Activated T-helper 17 cell treated with anti-CD3 and anti-CD28 coated beads, Interleukin-2, amount 50 U/mL, for 72 hours (primary cell): ENCODE measurements at regions not wholly inside any gene's neighbourhood (a gene's known extent, or its start where the extent isn't known, plus 50 kb on each side); places are given as distances from the start of the nearest gene placed in this dataset.

Experiments
- ATAC-seq: fragments of 150-1000 bp; cut with Tn5 transposase; replicated peaks from 2 replicates; pipeline ENCODE4 v1.10.0; 2021; ENCODE audit warnings: mild to moderate bottlenecking, moderate library complexity
- H3K27ac Mint-ChIP-seq: one replicate; pipeline ENCODE4 v1.8.0; 2022; ENCODE audit warnings: mixed read lengths
- H3K27me3 Mint-ChIP-seq: one replicate; pipeline ENCODE4 v1.8.0; 2022; ENCODE audit warnings: mixed read lengths
- H3K36me3 Mint-ChIP-seq: one replicate; pipeline ENCODE4 v1.8.0; 2022; ENCODE audit warnings: low read depth, mild to moderate bottlenecking, mixed read lengths
- H3K4me1 Mint-ChIP-seq: one replicate; pipeline ENCODE4 v1.8.0; 2022; ENCODE audit warnings: mixed read lengths
- H3K4me3 Mint-ChIP-seq: one replicate; pipeline ENCODE4 v1.8.0; 2022; ENCODE audit warnings: mild to moderate bottlenecking, mixed read lengths
- H3K9me3 Mint-ChIP-seq: one replicate; pipeline ENCODE4 v1.8.0; 2022; ENCODE audit warnings: mixed read lengths

GRCh38 chr4:10278071-10278470 lies 161.5 kb upstream of the WDR1 start:
- no peaks in the 10 kb centered on the region for H3K9me3 Mint-ChIP-seq
- no peak for ATAC-seq
- H3K27me3 Mint-ChIP-seq: no peaks in the 10 kb centered on the region
- H3K4me1 Mint-ChIP-seq: peaks cover 2% of the 10 kb centered on the region
- no peaks in the 10 kb centered on the region for H3K36me3 Mint-ChIP-seq
- no peak overlapping the region for H3K4me3 Mint-ChIP-seq
- no peak overlapping the region for H3K27ac Mint-ChIP-seq

GRCh38 chr4:10276152-10276551 lies 159.6 kb upstream of the WDR1 start:
- Mint-ChIP-seq H3K4me3 (no peak overlapping the region), H3K4me1 (peaks cover 6% of the 10 kb centered on the region), H3K27me3 (no peaks in the 10 kb centered on the region), H3K36me3 (no peaks in the 10 kb centered on the region), H3K27ac (peak overlapping the region; percentile 38), H3K9me3 (no peaks in the 10 kb centered on the region)
- ATAC-seq: peak; percentile 73

- Mint-ChIP-seq H3K27ac (no peak overlapping the region), H3K4me1 (peaks cover 6% of the 10 kb centered on the region), H3K9me3 (no peaks in the 10 kb centered on the region), H3K36me3 (no peaks in the 10 kb centered on the region), H3K27me3 (no peaks in the 10 kb centered on the region), H3K4me3 (no peak overlapping the region)
- peak; percentile 55 for ATAC-seq
Measured at GRCh38 chr4:10275696-10276095, 159.1 kb upstream of the WDR1 start.

DNA sequence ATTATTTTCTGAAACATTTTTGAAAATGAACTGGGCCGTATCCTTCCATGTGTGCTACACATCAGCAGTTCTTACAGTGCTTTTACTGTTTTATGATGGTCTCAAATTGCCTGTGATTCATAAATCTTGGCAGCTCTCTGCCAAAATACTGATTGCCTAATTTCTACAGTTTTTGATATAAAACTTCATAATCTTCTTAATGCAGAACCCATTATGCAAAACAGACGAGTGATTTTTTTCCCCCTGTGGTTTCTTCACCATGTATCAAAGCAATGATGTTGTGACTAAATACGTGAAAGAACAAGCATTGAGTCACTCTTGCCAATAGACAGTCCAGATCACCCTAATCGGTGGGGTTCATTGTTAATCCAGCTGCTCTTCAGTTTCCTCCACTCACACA lies 156.4 kb upstream of the WDR1 start:
- ATAC-seq: peak; percentile 62
- Mint-ChIP-seq H3K4me3 (no peak overlapping the region), H3K4me1 (peaks cover 6% of the 10 kb centered on the region), H3K36me3 (no peaks in the 10 kb centered on the region), H3K27ac (no peak overlapping the region), H3K9me3 (no peaks in the 10 kb centered on the region), H3K27me3 (no peaks in the 10 kb centered on the region)

DNA sequence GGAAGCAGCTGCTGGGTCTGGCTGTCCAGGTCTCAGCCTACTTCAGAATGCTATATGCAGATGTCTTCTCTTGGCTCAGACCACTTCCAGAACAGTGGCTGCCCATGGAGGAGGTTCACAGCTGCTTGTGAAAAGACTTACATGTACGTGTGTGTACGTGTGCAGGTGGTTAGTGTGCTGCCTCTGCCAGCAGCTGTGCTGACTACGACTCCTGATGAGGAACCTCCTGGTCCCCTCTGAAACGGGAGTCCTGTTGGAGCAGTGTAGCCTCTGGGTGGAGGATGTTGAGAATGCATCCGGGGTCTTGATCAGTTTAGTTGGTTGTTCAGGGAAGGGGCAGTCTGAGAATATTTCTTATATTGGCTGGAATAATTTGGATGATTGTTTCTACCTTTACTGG lies 155.9 kb upstream of the WDR1 start:
- Mint-ChIP-seq H3K36me3 (no peaks in the 10 kb centered on the region), H3K4me1 (peaks cover 6% of the 10 kb centered on the region), H3K4me3 (no peak overlapping the region), H3K27me3 (no peaks in the 10 kb centered on the region), H3K27ac (no peak overlapping the region), H3K9me3 (no peaks in the 10 kb centered on the region)
- ATAC-seq: no peak

DNA sequence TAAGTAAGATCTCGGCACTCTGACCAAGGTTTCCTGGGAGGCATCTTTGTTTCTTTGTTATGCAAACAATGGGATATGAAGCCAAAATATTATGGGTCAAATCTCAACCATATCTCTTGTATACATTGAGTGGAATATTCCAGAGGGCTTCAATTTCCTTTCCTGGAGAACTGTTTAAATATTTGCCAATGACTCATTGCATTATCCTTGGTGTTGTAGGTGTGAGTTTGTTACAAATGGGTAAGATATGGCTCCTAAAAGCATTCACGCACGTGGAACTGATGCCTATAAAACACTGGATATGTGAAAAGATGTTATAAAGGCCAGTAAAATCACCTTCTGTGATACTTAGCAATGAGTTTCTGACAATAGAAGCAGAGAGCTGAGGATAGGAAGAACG lies 150.5 kb upstream of the WDR1 start:
- no peak for ATAC-seq
- Mint-ChIP-seq H3K27me3 (no peaks in the 10 kb centered on the region), H3K36me3 (no peaks in the 10 kb centered on the region), H3K27ac (no peak overlapping the region), H3K4me3 (no peak overlapping the region), H3K4me1 (no peaks in the 10 kb centered on the region), H3K9me3 (no peaks in the 10 kb centered on the region)

DNA sequence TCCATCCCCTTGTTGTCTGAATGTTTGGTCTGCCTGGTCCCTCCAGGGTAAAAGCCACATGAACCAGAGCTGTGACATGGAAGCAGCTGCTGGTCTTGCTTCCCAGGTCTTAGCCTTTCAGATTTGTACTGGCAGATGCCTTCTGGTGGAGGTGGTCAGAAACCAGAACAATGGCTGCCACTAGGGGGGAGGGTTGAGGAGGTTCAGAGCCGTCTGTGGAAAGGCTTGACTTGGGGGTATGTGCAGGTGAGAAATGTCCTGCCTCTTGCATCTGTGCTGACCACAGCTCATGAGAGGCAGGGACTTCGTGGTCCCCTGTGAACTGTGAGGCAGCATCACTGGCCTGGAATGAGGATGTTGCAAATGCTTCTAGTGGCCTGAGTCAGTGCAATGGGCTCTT lies 144.2 kb upstream of the WDR1 start:
- Mint-ChIP-seq H3K27ac (no peak overlapping the region), H3K4me3 (no peak overlapping the region), H3K36me3 (no peaks in the 10 kb centered on the region), H3K4me1 (no peaks in the 10 kb centered on the region), H3K27me3 (no peaks in the 10 kb centered on the region), H3K9me3 (no peaks in the 10 kb centered on the region)
- no peak for ATAC-seq

- H3K4me3 Mint-ChIP-seq: no peak overlapping the region
- no peaks in the 10 kb centered on the region for H3K9me3 Mint-ChIP-seq
- H3K36me3 Mint-ChIP-seq: no peaks in the 10 kb centered on the region
- H3K27me3 Mint-ChIP-seq: no peaks in the 10 kb centered on the region
- no peak for ATAC-seq
- H3K27ac Mint-ChIP-seq: no peak overlapping the region
- no peaks in the 10 kb centered on the region for H3K4me1 Mint-ChIP-seq
Measured at GRCh38 chr4:10259976-10260375, 143.4 kb upstream of the WDR1 start.

DNA sequence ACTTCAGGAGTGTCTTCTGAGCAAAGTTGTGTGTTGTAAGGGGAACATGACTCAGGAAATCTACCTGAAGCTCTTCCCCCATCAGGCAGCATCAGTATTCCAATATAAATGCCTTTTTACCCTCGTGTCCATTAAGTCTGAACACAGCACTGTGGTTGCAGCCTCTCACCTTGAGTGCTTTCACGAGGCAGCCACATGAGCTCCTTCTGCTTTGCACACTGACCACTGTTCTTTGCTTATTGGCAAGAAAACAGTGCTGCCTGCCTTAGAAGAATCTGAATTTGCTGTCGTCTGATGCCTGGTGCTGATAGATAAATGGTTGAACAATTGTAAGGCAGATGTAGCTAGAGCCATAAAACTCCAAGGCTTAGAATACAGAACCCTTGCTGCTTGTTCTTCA lies 139.6 kb upstream of the WDR1 start:
- Mint-ChIP-seq H3K4me1 (no peaks in the 10 kb centered on the region), H3K36me3 (no peaks in the 10 kb centered on the region), H3K9me3 (no peaks in the 10 kb centered on the region), H3K27ac (no peak overlapping the region), H3K4me3 (no peak overlapping the region), H3K27me3 (no peaks in the 10 kb centered on the region)
- ATAC-seq: no peak

DNA sequence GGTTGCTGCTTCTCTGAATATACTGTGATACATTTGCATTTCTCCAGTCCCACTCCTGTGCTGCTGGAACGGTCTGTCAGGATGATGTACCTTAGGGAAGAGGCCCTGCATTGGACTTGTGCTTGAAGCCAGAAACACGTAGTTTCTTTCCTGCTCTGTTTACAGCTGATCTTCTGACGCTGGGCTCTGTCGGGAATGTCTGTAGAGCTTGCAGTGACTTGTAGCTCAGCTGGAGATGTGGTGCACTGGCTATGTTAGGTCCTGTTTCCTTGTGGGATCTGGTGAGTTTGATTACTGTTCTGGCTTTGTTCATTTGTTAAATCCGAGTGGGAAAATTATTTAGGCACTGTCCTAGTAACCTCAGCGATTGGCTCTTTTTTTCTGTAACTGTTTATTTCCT lies 137.2 kb upstream of the WDR1 start:
- H3K27me3 Mint-ChIP-seq: no peaks in the 10 kb centered on the region
- no peak for ATAC-seq
- H3K36me3 Mint-ChIP-seq: no peaks in the 10 kb centered on the region
- no peaks in the 10 kb centered on the region for H3K4me1 Mint-ChIP-seq
- H3K27ac Mint-ChIP-seq: no peak overlapping the region
- H3K9me3 Mint-ChIP-seq: no peaks in the 10 kb centered on the region
- no peak overlapping the region for H3K4me3 Mint-ChIP-seq

GRCh38 chr4:10245751-10246150 lies 129.2 kb upstream of the WDR1 start:
- H3K4me1 Mint-ChIP-seq: no peaks in the 10 kb centered on the region
- H3K27me3 Mint-ChIP-seq: peaks cover 5% of the 10 kb centered on the region
- no peak for ATAC-seq
- H3K27ac Mint-ChIP-seq: no peak overlapping the region
- no peak overlapping the region for H3K4me3 Mint-ChIP-seq
- no peaks in the 10 kb centered on the region for H3K9me3 Mint-ChIP-seq
- H3K36me3 Mint-ChIP-seq: no peaks in the 10 kb centered on the region

DNA sequence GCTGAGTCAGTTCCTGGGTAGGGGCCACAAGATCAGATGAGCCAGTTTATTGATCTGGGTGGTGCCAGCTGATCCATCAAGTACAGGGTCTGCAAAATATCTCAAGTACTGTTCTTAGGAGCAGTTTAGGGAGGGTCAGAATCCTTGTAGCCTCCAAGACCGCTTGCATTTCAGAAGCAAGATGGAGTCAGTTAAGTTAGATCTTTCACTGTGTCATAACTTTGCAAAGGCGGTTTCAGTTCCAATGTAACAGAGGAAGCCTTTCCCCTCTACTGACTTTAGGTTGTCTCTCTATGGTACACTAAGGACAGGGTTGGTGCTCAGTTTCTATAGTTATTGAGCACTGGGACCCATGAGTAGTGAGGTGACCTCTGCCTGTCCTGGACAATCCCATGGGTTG lies 127.3 kb upstream of the WDR1 start:
- no peak for ATAC-seq

GRCh38 chr4:10240691-10241090 lies 124.1 kb upstream of the WDR1 start:
- ATAC-seq: no peak
- Mint-ChIP-seq H3K4me3 (no peak overlapping the region), H3K27ac (no peak overlapping the region), H3K9me3 (no peaks in the 10 kb centered on the region), H3K4me1 (no peaks in the 10 kb centered on the region), H3K36me3 (no peaks in the 10 kb centered on the region), H3K27me3 (peaks cover 5% of the 10 kb centered on the region)

More for the DNA sequence above, 127.3 kb upstream of the WDR1 start:
- H3K36me3 Mint-ChIP-seq: no peaks in the 10 kb centered on the region
- no peaks in the 10 kb centered on the region for H3K9me3 Mint-ChIP-seq
- no peak overlapping the region for H3K4me3 Mint-ChIP-seq
- no peak overlapping the region for H3K27ac Mint-ChIP-seq
- H3K27me3 Mint-ChIP-seq: peaks cover 5% of the 10 kb centered on the region
- H3K4me1 Mint-ChIP-seq: no peaks in the 10 kb centered on the region

DNA sequence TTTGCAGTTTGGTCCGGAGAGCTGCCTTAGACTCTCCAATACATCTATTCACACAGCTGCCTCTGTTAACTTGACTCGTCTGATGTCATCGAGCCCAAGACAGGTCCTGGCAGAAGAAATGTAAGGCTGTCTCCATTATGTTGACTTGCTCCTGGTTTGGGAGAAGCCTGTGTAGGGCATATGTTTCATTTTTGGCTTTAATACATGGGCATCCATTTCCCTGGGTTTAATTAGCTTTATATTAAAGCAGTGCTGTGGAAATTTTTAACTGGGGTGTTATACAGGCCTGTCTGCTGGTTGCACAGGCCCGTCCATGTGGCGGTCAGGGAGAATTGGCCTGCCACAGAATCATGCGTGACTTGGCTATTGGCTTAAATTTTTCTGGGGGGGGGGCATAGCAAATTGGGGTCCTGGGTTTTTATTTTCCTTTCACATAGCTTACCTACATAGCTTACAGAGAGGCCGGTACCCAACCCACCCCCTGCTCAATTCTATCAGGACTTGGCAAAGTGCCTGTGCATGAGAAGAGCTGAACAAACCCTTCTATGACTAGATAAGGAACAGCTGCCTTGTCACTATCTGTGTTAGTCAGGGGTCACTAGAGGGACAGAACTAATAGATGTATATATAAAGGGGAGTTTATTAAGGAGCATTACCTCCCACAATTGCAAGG lies 123.5 kb upstream of the WDR1 start:
- Mint-ChIP-seq H3K27me3 (peaks cover 5% of the 10 kb centered on the region), H3K4me3 (no peak overlapping the region), H3K36me3 (no peaks in the 10 kb centered on the region), H3K9me3 (no peaks in the 10 kb centered on the region), H3K4me1 (no peaks in the 10 kb centered on the region), H3K27ac (no peak overlapping the region)
- no peak for ATAC-seq

GRCh38 chr4:10237131-10237530 lies 120.5 kb upstream of the WDR1 start:
- no peaks in the 10 kb centered on the region for H3K4me1 Mint-ChIP-seq
- H3K36me3 Mint-ChIP-seq: no peaks in the 10 kb centered on the region
- H3K27ac Mint-ChIP-seq: no peak overlapping the region
- ATAC-seq: no peak
- no peak overlapping the region for H3K4me3 Mint-ChIP-seq
- H3K9me3 Mint-ChIP-seq: no peaks in the 10 kb centered on the region
- H3K27me3 Mint-ChIP-seq: peaks cover 4% of the 10 kb centered on the region

GRCh38 chr4:10232114-10232513 lies 115.5 kb upstream of the WDR1 start:
- Mint-ChIP-seq H3K36me3 (no peaks in the 10 kb centered on the region), H3K4me1 (no peaks in the 10 kb centered on the region), H3K27ac (no peak overlapping the region), H3K9me3 (no peaks in the 10 kb centered on the region), H3K27me3 (no peaks in the 10 kb centered on the region), H3K4me3 (no peak overlapping the region)
- no peak for ATAC-seq
